ENCODE measurements at regions not wholly inside any gene's neighbourhood (a gene's known extent, or its start where the extent isn't known, plus 50 kb on each side); places are given as distances from the start of the nearest gene placed in this dataset.

GRCh38 chr16:61530697-61531096 lies 505.5 kb downstream of the CDH8 start:
- Histone ChIP-seq H3K27me3 (no peaks in the 10 kb centered on the region), H3K4me1 (no peaks in the 10 kb centered on the region), H3K9me3 (no peaks in the 10 kb centered on the region), H3K27ac (no peak overlapping the region), H3K36me3 (no peaks in the 10 kb centered on the region), H3K4me3 (no peak overlapping the region)
- intact Hi-C loops (cut with DNase I; ENCODE audit: low total_unique reads), result no loop called here
- 72 to 87% (median 79%) methylated on average over 2 of the region's 2 CpGs for WGBS, 5 donors
- DNase-seq, result no peak
- TF ChIP-seq EP300 (IDR thresholded peaks at IDR 0.05) (no peak), POLR2A (IDR thresholded peaks at IDR 0.05) (no peak)
- TF ChIP-seq, protein P1, sequence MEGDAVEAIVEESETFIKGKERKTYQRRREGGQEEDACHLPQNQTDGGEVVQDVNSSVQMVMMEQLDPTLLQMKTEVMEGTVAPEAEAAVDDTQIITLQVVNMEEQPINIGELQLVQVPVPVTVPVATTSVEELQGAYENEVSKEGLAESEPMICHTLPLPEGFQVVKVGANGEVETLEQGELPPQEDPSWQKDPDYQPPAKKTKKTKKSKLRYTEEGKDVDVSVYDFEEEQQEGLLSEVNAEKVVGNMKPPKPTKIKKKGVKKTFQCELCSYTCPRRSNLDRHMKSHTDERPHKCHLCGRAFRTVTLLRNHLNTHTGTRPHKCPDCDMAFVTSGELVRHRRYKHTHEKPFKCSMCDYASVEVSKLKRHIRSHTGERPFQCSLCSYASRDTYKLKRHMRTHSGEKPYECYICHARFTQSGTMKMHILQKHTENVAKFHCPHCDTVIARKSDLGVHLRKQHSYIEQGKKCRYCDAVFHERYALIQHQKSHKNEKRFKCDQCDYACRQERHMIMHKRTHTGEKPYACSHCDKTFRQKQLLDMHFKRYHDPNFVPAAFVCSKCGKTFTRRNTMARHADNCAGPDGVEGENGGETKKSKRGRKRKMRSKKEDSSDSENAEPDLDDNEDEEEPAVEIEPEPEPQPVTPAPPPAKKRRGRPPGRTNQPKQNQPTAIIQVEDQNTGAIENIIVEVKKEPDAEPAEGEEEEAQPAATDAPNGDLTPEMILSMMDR (IDR thresholded peaks at IDR 0.05), result no peak

GRCh38 chr16:61500851-61501250 lies 535.4 kb downstream of the CDH8 start:
- no peaks in the 10 kb centered on the region for H3K4me1 ChIP-seq
- no peak for DNase-seq
- H3K27ac ChIP-seq, result no peak overlapping the region
- H3K4me3 ChIP-seq, result no peak overlapping the region
- 60 to 68% (median 62%) methylated on average over 2 of the region's 2 CpGs for WGBS, 5 donors
- H3K9me3 ChIP-seq, result no peaks in the 10 kb centered on the region
- H3K36me3 ChIP-seq, result no peaks in the 10 kb centered on the region
- intact Hi-C loops (cut with DNase I; ENCODE audit: low total_unique reads), result no loop called here
- H3K27me3 ChIP-seq, result no peaks in the 10 kb centered on the region
- TF ChIP-seq, protein P1 (IDR thresholded peaks at IDR 0.05), result no peak
- no peak for TF ChIP-seq EP300 (IDR thresholded peaks at IDR 0.05)
- no peak for TF ChIP-seq POLR2AphosphoS5 (IDR thresholded peaks at IDR 0.05)
- TF ChIP-seq POLR2A (IDR thresholded peaks at IDR 0.05), result no peak

DNA sequence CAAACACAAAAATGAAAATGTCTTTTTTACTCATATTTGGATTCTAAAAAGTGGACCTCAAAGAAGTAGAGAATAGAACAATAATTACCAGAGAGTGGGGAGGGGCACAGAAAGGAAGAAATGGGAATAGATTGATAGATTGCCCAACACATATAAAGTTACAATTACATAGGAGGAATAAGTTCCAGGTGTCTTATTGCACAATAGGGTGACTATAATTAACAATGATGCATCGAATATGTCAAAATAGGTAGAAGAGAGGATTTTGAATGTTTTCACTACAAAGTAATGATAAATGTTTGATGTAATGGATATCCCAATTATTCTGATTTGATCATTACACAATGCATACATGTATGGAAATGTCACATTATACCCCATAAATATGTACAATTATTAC lies 556.0 kb downstream of the CDH8 start:
- no peaks in the 10 kb centered on the region for H3K4me1 ChIP-seq
- WGBS, 5 donors, result 85 to 94% (median 88%) methylated on average over 1 of the region's 1 CpG
- no peak overlapping the region for H3K4me3 ChIP-seq
- H3K9me3 ChIP-seq, result peaks cover 0 to 4% (median 1%) of the 10 kb centered on the region in 4 donors
- no peaks in the 10 kb centered on the region for H3K36me3 ChIP-seq
- TF ChIP-seq POLR2A (IDR thresholded peaks at IDR 0.05) (no peak), EP300 (IDR thresholded peaks at IDR 0.05) (no peak), POLR2AphosphoS5 (IDR thresholded peaks at IDR 0.05) (no peak)
- TF ChIP-seq, protein P1 (IDR thresholded peaks at IDR 0.05), result no peak
- DNase-seq, result no peak
- intact Hi-C loops (cut with DNase I; ENCODE audit: low total_unique reads), result no loop called here
- no peaks in the 10 kb centered on the region for H3K27me3 ChIP-seq
- no peak overlapping the region for H3K27ac ChIP-seq

GRCh38 chr16:61471737-61472136 lies 564.5 kb downstream of the CDH8 start:
- DNase-seq, result no peak
- TF ChIP-seq POLR2A (IDR thresholded peaks at IDR 0.05) (no peak), POLR2AphosphoS5 (IDR thresholded peaks at IDR 0.05) (no peak), EP300 (IDR thresholded peaks at IDR 0.05) (no peak)
- TF ChIP-seq, protein P1 (IDR thresholded peaks at IDR 0.05), result no peak
- Histone ChIP-seq H3K27me3 (no peaks in the 10 kb centered on the region), H3K27ac (no peak overlapping the region), H3K9me3 (peaks cover 5 to 46% (median 10%) of the 10 kb centered on the region in 4 donors), H3K4me3 (no peak overlapping the region), H3K4me1 (no peaks in the 10 kb centered on the region), H3K36me3 (no peaks in the 10 kb centered on the region)
- intact Hi-C loops (cut with DNase I; ENCODE audit: low total_unique reads), result no loop called here

Measured in stomach (tissue), 8 donors.